ENCODE measurements at regions not wholly inside any gene's neighbourhood (a gene's known extent, or its start where the extent isn't known, plus 50 kb on each side); places are given as distances from the start of the nearest gene placed in this dataset.
A peak's percentile ranks its signal among the peaks of the same experiment; 100 is the strongest.
"Not testable (repeated sequence)": the region's sequence is repeated elsewhere in the genome, so short reads cannot be mapped to it uniquely, and the experiment has no call there.

DNA sequence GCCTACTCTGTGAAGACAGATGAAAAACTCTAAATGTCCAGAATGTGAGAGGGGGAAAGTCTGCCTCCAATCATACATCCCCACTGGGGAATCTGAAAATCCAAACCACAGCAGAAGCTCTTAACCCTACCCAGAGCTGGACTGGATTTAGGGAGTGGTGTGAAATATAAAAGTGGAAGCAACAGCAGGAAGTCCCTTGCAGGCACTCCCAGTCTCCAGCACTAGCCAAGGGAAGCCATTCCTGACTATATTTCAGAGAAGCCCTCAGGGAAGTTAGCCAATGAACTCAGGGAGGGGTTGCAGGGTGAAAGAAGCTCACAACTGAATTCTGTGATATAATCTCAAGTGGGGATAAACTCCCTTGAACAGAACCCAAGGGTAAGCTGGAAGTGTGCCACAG lies 51.5 kb downstream of the CRPPA start:
- TF ChIP-seq, protein P1, sequence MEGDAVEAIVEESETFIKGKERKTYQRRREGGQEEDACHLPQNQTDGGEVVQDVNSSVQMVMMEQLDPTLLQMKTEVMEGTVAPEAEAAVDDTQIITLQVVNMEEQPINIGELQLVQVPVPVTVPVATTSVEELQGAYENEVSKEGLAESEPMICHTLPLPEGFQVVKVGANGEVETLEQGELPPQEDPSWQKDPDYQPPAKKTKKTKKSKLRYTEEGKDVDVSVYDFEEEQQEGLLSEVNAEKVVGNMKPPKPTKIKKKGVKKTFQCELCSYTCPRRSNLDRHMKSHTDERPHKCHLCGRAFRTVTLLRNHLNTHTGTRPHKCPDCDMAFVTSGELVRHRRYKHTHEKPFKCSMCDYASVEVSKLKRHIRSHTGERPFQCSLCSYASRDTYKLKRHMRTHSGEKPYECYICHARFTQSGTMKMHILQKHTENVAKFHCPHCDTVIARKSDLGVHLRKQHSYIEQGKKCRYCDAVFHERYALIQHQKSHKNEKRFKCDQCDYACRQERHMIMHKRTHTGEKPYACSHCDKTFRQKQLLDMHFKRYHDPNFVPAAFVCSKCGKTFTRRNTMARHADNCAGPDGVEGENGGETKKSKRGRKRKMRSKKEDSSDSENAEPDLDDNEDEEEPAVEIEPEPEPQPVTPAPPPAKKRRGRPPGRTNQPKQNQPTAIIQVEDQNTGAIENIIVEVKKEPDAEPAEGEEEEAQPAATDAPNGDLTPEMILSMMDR (IDR thresholded peaks at IDR 0.05; ENCODE audit: insufficient read depth, low read depth, low read length, missing control alignments), result no peak
- no peak for DNase-seq (ENCODE audit: low read depth)
- no peak overlapping the region for H3K4me3 ChIP-seq (ENCODE audit: low read length)

DNA sequence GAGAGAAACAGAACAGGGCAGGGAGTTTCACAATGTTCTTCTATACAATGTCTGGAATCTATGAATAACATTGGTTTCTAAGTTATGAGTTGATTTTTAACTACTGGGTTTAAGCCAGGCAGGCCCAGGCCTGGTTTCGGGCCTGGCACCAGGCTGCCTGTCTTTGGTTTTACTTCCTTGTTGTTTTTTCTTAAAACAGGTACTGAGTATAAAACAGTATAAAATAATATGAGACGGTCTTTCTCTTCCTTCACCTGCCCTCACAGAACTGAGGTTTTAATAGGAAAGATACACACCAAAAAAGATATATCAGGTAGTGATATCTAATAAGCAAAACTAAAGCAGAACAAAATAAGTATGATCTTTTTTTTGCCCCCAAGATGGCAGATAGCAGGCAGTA lies 52.0 kb downstream of the CRPPA start:
- H3K4me3 ChIP-seq (ENCODE audit: low read length); DNase-seq (ENCODE audit: low read depth): not testable (repeated sequence)

GRCh38 chr7:16368885-16369284 lies 52.5 kb downstream of the CRPPA start:
- no peak for DNase-seq (ENCODE audit: low read depth)
- TF ChIP-seq, protein P1 (IDR thresholded peaks at IDR 0.05; ENCODE audit: insufficient read depth, low read depth, low read length, missing control alignments), result no peak
- no peak overlapping the region for H3K4me3 ChIP-seq (ENCODE audit: low read length)

GRCh38 chr7:16367115-16367514 lies 54.2 kb downstream of the CRPPA start:
- TF ChIP-seq, protein P1 (IDR thresholded peaks at IDR 0.05; ENCODE audit: insufficient read depth, low read depth, low read length, missing control alignments), result no peak
- no peak overlapping the region for H3K4me3 ChIP-seq (ENCODE audit: low read length)
- DNase-seq (ENCODE audit: low read depth), result no peak

DNA sequence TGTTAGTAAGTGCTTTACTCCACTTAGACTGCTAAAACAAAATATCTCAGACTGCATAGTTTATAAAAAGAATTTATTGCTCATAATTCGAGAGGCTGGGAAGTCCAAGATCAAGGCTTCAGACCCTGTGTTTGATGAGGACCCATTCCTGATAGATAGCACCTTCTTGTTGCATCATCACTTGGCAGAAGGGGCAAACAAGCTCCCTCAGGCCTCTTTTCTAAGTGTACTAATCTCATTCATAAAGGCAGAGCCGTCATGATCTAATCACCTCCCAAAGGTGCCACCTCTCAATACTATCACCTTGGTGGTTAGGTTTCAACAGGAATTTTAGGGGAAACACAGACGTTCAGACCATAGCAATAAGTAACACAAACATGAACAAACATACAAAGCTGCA lies 55.4 kb downstream of the CRPPA start:
- H3K4me3 ChIP-seq (ENCODE audit: low read length), result no peak overlapping the region
- no peak for DNase-seq (ENCODE audit: low read depth)
- TF ChIP-seq, protein P1 (IDR thresholded peaks at IDR 0.05; ENCODE audit: insufficient read depth, low read depth, low read length, missing control alignments), result no peak

DNA sequence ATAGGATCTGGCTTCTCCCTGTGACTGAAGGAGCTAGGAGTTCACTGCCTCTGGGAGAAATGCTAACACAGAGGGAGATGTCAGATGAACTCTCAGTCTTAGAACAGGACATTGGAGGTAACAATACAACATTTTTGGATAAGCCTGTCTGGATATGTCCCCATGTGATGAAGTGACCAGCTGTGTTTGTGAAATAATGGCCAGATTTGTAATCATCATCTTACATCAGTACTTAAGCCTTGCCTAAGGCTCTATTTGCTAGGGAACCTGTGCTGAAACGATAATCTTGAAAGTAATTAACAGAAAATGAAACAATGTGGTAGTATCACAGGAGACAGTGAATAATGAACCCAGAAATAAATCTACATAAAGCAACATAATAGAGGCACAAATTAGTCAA lies 56.2 kb downstream of the CRPPA start:
- peak; percentile 38 for DNase-seq (ENCODE audit: low read depth)
- no peak overlapping the region for H3K4me3 ChIP-seq (ENCODE audit: low read length)
- TF ChIP-seq, protein P1 (IDR thresholded peaks at IDR 0.05; ENCODE audit: insufficient read depth, low read depth, low read length, missing control alignments), result no peak

DNA sequence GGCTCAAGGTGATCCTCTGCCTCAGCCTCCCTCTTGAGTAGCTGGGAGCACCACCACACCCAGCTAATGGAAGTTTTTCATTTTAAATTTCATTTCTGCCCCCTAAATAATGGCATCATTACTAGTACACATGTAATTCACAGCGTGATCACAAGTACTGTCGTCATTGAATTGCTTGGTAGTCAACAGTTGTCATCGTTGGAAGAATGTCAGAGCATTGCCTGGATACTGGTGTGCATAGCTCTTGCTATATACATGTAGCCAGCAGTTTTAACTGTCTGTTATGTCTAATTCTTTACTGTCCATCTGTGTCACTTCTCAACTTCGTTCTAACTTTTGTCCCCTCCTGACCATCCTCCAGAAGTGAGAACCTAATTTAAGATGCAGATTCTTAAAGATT lies 62.1 kb downstream of the CRPPA start:
- no peak for DNase-seq (ENCODE audit: low read depth)
- TF ChIP-seq, protein P1 (IDR thresholded peaks at IDR 0.05; ENCODE audit: insufficient read depth, low read depth, low read length, missing control alignments), result no peak
- no peak overlapping the region for H3K4me3 ChIP-seq (ENCODE audit: low read length)

- no peak for DNase-seq (ENCODE audit: low read depth)
- no peak overlapping the region for H3K4me3 ChIP-seq (ENCODE audit: low read length)
- TF ChIP-seq, protein P1 (IDR thresholded peaks at IDR 0.05; ENCODE audit: insufficient read depth, low read depth, low read length, missing control alignments), result no peak
Measured at GRCh38 chr7:16357921-16358320, 63.4 kb downstream of the CRPPA start.
